GM23338 (cell line): ENCODE measurements at regions not wholly inside any gene's neighbourhood (a gene's known extent, or its start where the extent isn't known, plus 50 kb on each side); places are given as distances from the start of the nearest gene placed in this dataset.

Experiments
- CREB1 ChIP-seq: fragments of 250-450 bp; sonication (Bioruptor Pico); IDR thresholded peaks from 2 replicates; pipeline ENCODE4 v1.5.0; 2020; ENCODE audit warnings: low read depth, mild to moderate bottlenecking, moderate library complexity
- EZH2 ChIP-seq: fragments of 200-600 bp; sonication (generic); IDR thresholded peaks from one replicate; pipeline ENCODE4 v1.8.0; 2017; ENCODE audit warnings: antibody characterized with exemption, mild to moderate bottlenecking, low read depth; ENCODE audit not compliant: unreplicated experiment
- EZH2phosphoT487 ChIP-seq: fragments of 200-600 bp; sonication (generic); IDR thresholded peaks from one replicate; pipeline ENCODE4 v1.8.1; 2018; ENCODE audit warnings: antibody characterized with exemption; ENCODE audit not compliant: unreplicated experiment
- JUNB ChIP-seq: IDR thresholded peaks from one replicate; pipeline ENCODE4 v1.6.1; 2016; ENCODE audit warnings: antibody characterized with exemption; ENCODE audit not compliant: unreplicated experiment
- POLR2AphosphoS5 ChIP-seq: IDR thresholded peaks from 2 replicates; pipeline ENCODE4 v1.6.1; 2016; ENCODE audit warnings: antibody characterized with exemption, low read depth
- STAT1 ChIP-seq: IDR thresholded peaks from one replicate; pipeline ENCODE4 v1.6.1; 2016; ENCODE audit warnings: antibody characterized with exemption; ENCODE audit not compliant: unreplicated experiment
- ZNF331 ChIP-seq: fragments of 250-450 bp; sonication (Bioruptor Pico); IDR thresholded peaks from 2 replicates; pipeline ENCODE4 v1.5.0; 2020; ENCODE audit warnings: low read depth, mild to moderate bottlenecking, moderate library complexity
- TF ChIP-seq, protein P1 (sequence below): IDR thresholded peaks from one replicate; pipeline ENCODE4 v1.6.1; 2018; ENCODE audit warnings: antibody characterized with exemption; ENCODE audit not compliant: unreplicated experiment
- TF ChIP-seq, protein P2 (sequence below), 2 experiments: fragments of 200-600 bp in 1 of 2; sonication (generic) in 1 of 2; conservative IDR thresholded peaks; 2 replicates each; pipeline versions ENCODE4 v1.5.1 to v1.6.1; 2016 to 2017; ENCODE audit warnings: antibody characterized with exemption in 2 of 2, low read depth in 2 of 2, mild to moderate bottlenecking in 2 of 2, moderate library complexity in 1 of 2
- TF ChIP-seq, protein P3 (sequence below): IDR thresholded peaks from 2 replicates; pipeline ENCODE4 v1.6.1; 2016; ENCODE audit warnings: antibody characterized with exemption
- TF ChIP-seq, protein P4 (sequence below): fragments of 250-450 bp; sonication (Bioruptor Pico); IDR thresholded peaks from 2 replicates; pipeline ENCODE4 v1.5.0; 2020; ENCODE audit warnings: mild to moderate bottlenecking, moderate library complexity

DNA sequence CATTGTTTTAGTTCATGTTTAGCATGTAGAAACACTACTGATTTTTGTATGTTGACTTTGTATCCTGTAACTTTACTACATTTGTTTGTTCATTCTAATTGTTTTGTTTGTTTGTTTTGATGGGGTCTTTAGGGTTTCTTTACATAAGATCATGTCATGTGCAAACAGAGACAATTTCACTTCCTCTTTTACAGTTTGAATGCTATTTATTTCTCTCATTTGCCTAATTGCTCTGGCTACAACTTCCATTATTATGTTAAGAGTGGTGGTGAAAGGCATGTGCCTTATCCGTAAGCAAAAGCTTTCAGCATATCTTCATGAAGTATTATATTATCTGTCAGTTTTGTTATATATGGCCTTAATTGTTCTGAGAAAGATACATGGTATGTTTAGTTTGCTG lies 571.1 kb downstream of the PCDH7 start:
- TF ChIP-seq JUNB (no peak), EZH2phosphoT487 (no peak), EZH2 (no peak), POLR2AphosphoS5 (no peak), STAT1 (no peak), ZNF331 (CRISPR knock-in tag) (no peak), CREB1 (CRISPR knock-in tag) (no peak)
- TF ChIP-seq, protein P1, sequence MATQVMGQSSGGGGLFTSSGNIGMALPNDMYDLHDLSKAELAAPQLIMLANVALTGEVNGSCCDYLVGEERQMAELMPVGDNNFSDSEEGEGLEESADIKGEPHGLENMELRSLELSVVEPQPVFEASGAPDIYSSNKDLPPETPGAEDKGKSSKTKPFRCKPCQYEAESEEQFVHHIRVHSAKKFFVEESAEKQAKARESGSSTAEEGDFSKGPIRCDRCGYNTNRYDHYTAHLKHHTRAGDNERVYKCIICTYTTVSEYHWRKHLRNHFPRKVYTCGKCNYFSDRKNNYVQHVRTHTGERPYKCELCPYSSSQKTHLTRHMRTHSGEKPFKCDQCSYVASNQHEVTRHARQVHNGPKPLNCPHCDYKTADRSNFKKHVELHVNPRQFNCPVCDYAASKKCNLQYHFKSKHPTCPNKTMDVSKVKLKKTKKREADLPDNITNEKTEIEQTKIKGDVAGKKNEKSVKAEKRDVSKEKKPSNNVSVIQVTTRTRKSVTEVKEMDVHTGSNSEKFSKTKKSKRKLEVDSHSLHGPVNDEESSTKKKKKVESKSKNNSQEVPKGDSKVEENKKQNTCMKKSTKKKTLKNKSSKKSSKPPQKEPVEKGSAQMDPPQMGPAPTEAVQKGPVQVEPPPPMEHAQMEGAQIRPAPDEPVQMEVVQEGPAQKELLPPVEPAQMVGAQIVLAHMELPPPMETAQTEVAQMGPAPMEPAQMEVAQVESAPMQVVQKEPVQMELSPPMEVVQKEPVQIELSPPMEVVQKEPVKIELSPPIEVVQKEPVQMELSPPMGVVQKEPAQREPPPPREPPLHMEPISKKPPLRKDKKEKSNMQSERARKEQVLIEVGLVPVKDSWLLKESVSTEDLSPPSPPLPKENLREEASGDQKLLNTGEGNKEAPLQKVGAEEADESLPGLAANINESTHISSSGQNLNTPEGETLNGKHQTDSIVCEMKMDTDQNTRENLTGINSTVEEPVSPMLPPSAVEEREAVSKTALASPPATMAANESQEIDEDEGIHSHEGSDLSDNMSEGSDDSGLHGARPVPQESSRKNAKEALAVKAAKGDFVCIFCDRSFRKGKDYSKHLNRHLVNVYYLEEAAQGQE: no peak
- TF ChIP-seq, protein P2, sequence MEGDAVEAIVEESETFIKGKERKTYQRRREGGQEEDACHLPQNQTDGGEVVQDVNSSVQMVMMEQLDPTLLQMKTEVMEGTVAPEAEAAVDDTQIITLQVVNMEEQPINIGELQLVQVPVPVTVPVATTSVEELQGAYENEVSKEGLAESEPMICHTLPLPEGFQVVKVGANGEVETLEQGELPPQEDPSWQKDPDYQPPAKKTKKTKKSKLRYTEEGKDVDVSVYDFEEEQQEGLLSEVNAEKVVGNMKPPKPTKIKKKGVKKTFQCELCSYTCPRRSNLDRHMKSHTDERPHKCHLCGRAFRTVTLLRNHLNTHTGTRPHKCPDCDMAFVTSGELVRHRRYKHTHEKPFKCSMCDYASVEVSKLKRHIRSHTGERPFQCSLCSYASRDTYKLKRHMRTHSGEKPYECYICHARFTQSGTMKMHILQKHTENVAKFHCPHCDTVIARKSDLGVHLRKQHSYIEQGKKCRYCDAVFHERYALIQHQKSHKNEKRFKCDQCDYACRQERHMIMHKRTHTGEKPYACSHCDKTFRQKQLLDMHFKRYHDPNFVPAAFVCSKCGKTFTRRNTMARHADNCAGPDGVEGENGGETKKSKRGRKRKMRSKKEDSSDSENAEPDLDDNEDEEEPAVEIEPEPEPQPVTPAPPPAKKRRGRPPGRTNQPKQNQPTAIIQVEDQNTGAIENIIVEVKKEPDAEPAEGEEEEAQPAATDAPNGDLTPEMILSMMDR (conservative IDR thresholded peaks at IDR 0.05; ENCODE audit: low read depth in 2 of 2): no peak
- TF ChIP-seq, protein P3, sequence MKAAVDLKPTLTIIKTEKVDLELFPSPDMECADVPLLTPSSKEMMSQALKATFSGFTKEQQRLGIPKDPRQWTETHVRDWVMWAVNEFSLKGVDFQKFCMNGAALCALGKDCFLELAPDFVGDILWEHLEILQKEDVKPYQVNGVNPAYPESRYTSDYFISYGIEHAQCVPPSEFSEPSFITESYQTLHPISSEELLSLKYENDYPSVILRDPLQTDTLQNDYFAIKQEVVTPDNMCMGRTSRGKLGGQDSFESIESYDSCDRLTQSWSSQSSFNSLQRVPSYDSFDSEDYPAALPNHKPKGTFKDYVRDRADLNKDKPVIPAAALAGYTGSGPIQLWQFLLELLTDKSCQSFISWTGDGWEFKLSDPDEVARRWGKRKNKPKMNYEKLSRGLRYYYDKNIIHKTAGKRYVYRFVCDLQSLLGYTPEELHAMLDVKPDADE: no peak
- TF ChIP-seq, protein P4, sequence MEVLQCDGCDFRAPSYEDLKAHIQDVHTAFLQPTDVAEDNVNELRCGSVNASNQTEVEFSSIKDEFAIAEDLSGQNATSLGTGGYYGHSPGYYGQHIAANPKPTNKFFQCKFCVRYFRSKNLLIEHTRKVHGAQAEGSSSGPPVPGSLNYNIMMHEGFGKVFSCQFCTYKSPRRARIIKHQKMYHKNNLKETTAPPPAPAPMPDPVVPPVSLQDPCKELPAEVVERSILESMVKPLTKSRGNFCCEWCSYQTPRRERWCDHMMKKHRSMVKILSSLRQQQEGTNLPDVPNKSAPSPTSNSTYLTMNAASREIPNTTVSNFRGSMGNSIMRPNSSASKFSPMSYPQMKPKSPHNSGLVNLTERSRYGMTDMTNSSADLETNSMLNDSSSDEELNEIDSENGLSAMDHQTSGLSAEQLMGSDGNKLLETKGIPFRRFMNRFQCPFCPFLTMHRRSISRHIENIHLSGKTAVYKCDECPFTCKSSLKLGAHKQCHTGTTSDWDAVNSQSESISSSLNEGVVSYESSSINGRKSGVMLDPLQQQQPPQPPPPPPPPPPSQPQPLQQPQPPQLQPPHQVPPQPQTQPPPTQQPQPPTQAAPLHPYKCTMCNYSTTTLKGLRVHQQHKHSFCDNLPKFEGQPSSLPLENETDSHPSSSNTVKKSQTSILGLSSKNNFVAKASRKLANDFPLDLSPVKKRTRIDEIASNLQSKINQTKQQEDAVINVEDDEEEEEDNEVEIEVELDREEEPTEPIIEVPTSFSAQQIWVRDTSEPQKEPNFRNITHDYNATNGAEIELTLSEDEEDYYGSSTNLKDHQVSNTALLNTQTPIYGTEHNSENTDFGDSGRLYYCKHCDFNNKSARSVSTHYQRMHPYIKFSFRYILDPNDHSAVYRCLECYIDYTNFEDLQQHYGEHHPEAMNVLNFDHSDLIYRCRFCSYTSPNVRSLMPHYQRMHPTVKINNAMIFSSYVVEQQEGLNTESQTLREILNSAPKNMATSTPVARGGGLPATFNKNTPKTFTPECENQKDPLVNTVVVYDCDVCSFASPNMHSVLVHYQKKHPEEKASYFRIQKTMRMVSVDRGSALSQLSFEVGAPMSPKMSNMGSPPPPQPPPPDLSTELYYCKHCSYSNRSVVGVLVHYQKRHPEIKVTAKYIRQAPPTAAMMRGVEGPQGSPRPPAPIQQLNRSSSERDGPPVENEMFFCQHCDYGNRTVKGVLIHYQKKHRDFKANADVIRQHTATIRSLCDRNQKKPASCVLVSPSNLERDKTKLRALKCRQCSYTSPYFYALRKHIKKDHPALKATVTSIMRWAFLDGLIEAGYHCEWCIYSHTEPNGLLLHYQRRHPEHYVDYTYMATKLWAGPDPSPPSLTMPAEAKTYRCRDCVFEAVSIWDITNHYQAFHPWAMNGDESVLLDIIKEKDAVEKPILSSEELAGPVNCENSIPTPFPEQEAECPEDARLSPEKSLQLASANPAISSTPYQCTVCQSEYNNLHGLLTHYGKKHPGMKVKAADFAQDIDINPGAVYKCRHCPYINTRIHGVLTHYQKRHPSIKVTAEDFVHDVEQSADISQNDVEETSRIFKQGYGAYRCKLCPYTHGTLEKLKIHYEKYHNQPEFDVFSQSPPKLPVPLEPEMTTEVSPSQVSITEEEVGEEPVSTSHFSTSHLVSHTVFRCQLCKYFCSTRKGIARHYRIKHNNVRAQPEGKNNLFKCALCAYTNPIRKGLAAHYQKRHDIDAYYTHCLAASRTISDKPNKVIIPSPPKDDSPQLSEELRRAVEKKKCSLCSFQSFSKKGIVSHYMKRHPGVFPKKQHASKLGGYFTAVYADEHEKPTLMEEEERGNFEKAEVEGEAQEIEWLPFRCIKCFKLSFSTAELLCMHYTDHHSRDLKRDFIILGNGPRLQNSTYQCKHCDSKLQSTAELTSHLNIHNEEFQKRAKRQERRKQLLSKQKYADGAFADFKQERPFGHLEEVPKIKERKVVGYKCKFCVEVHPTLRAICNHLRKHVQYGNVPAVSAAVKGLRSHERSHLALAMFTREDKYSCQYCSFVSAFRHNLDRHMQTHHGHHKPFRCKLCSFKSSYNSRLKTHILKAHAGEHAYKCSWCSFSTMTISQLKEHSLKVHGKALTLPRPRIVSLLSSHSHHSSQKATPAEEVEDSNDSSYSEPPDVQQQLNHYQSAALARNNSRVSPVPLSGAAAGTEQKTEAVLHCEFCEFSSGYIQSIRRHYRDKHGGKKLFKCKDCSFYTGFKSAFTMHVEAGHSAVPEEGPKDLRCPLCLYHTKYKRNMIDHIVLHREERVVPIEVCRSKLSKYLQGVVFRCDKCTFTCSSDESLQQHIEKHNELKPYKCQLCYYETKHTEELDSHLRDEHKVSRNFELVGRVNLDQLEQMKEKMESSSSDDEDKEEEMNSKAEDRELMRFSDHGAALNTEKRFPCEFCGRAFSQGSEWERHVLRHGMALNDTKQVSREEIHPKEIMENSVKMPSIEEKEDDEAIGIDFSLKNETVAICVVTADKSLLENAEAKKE (CRISPR knock-in tag): no peak
